Activated CD4-positive, CD25-positive, alpha-beta regulatory T cell treated with anti-CD3 and anti-CD28 coated beads, Interleukin-2, amount 50 U/mL, for 72 hours (primary cell): ENCODE measurements at regions not wholly inside any gene's neighbourhood (a gene's known extent, or its start where the extent isn't known, plus 50 kb on each side); places are given as distances from the start of the nearest gene placed in this dataset.
"Not testable (repeated sequence)": the region's sequence is repeated elsewhere in the genome, so short reads cannot be mapped to it uniquely, and the experiment has no call there.

Experiments used
- DNase-seq: peaks from one replicate; pipeline ENCODE4 v3.0.0; 2021

- DNase-seq, result no peak
Measured at GRCh38 chr15:39230205-39230907, 350.5 kb upstream of the THBS1 start.

GRCh38 chr15:39230908-39231285 lies 350.0 kb upstream of the THBS1 start:
- no peak for DNase-seq

- no peak for DNase-seq
Measured at GRCh38 chr15:39232512-39232911, 348.4 kb upstream of the THBS1 start.

- DNase-seq, result no peak
Measured at GRCh38 chr15:39235084-39235795, 345.6 kb upstream of the THBS1 start.

- DNase-seq, result no peak
Measured at GRCh38 chr15:39236375-39236774, 344.5 kb upstream of the THBS1 start.

GRCh38 chr15:39238443-39238842 lies 342.4 kb upstream of the THBS1 start:
- no peak for DNase-seq

- no peak for DNase-seq
Measured at GRCh38 chr15:39239562-39239961, 341.3 kb upstream of the THBS1 start.

- no peak for DNase-seq
Measured at GRCh38 chr15:39242345-39242744, 338.5 kb upstream of the THBS1 start.

GRCh38 chr15:39243396-39243795 lies 337.5 kb upstream of the THBS1 start:
- DNase-seq, result no peak

- DNase-seq, result no peak
Measured at GRCh38 chr15:39244776-39245175, 336.1 kb upstream of the THBS1 start.

- no peak for DNase-seq
Measured at GRCh38 chr15:39246523-39246922, 334.4 kb upstream of the THBS1 start.

GRCh38 chr15:39247574-39247973 lies 333.3 kb upstream of the THBS1 start:
- no peak for DNase-seq

- no peak for DNase-seq
Measured at GRCh38 chr15:39248204-39248603, 332.7 kb upstream of the THBS1 start.

GRCh38 chr15:39250001-39250400 lies 330.9 kb upstream of the THBS1 start:
- DNase-seq, result no peak

- no peak for DNase-seq
Measured at GRCh38 chr15:39250460-39251186, 330.3 kb upstream of the THBS1 start.

GRCh38 chr15:39251413-39252133 lies 329.3 kb upstream of the THBS1 start:
- no peak for DNase-seq

- DNase-seq, result no peak
Measured at GRCh38 chr15:39252134-39252470, 328.8 kb upstream of the THBS1 start.

- DNase-seq, result no peak
Measured at GRCh38 chr15:39253552-39253951, 327.3 kb upstream of the THBS1 start.

GRCh38 chr15:39254181-39254580 lies 326.7 kb upstream of the THBS1 start:
- no peak for DNase-seq

GRCh38 chr15:39255760-39256159 lies 325.1 kb upstream of the THBS1 start:
- no peak for DNase-seq

GRCh38 chr15:39260391-39260790 lies 320.5 kb upstream of the THBS1 start:
- DNase-seq, result no peak

GRCh38 chr15:39260791-39261190 lies 320.1 kb upstream of the THBS1 start:
- no peak for DNase-seq

- not testable (repeated sequence) for DNase-seq
Measured at GRCh38 chr15:39261397-39262183, 319.3 kb upstream of the THBS1 start.
